Panc1 (cell line): ENCODE measurements at regions not wholly inside any gene's neighbourhood (a gene's known extent, or its start where the extent isn't known, plus 50 kb on each side); places are given as distances from the start of the nearest gene placed in this dataset.

Experiments
- CTCF ChIP-seq: fragments of 450-650 bp; IDR thresholded peaks from 2 replicates; pipeline ENCODE4 v1.5.1; 2017; ENCODE audit warnings: mild to moderate bottlenecking
- POLR2AphosphoS5 ChIP-seq: IDR thresholded peaks from 2 replicates; pipeline ENCODE4 v1.6.1; 2012; ENCODE audit warnings: mild to moderate bottlenecking, low read depth, low read length, moderate library complexity
- SIN3A ChIP-seq: IDR thresholded peaks from 2 replicates; pipeline ENCODE4 v1.6.1; 2012; ENCODE audit warnings: low read depth, mild to moderate bottlenecking, low read length, moderate library complexity, borderline replicate concordance; ENCODE audit not compliant: insufficient read depth

DNA sequence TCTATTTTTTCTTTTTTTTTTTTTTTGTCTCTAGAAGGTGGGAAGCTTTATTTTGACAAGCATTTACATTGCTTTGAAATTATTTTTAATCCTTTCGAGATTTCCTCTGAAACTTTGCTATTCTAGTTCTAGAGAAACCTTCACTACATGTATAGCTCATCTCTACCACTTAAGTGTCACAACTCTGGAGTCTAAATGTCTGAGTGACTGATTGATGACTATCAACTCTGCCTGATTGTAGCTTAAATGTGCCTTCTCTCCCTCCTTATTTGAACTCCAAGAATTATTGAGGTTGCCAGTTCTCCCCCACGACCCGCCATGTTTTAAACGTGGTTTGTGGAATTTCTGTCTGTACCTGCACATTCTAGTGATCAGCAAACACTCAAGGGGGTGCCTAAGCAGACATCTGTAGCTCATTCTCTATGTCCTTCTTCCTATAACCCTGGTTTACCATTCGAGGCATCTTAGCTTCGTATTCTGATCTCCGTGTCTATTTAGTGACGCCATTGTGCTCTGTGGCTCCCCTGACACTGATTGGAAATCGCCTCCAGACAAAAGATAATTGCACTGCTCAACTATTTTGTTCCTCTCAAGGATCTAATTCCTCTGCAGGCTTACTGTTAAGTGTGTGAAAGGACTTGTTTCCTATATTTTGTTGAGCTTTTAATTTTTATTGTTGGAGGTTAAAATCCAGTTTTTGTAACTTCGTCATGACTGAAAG lies 1570.6 kb downstream of the BRINP3 start:
- TF ChIP-seq POLR2AphosphoS5 (no peak), CTCF (no peak), SIN3A (no peak)
